GM19238 (cell line): ENCODE measurements at regions not wholly inside any gene's neighbourhood (a gene's known extent, or its start where the extent isn't known, plus 50 kb on each side); places are given as distances from the start of the nearest gene placed in this dataset.
"Not testable (repeated sequence)": the region's sequence is repeated elsewhere in the genome, so short reads cannot be mapped to it uniquely, and the experiment has no call there.

Experiments
- DNase-seq: peaks from one replicate; pipeline ENCODE4 v3.0.0; 2011; ENCODE audit warnings: low spot score; ENCODE audit not compliant: insufficient read length

- no peak for DNase-seq
These were observed 498.0 kb upstream of the PROK2 start for GRCh38 chr3:72282918-72283317.

- DNase-seq: no peak
These were observed 496.6 kb upstream of the PROK2 start for GRCh38 chr3:72281551-72281950.

- DNase-seq: no peak
These were observed 495.9 kb upstream of the PROK2 start for GRCh38 chr3:72280876-72281275.

GRCh38 chr3:72279631-72280041 lies 494.7 kb upstream of the PROK2 start:
- DNase-seq: no peak

- no peak for DNase-seq
These were observed 494.2 kb upstream of the PROK2 start for GRCh38 chr3:72279068-72279604.

GRCh38 chr3:72278349-72279067 lies 493.6 kb upstream of the PROK2 start:
- DNase-seq: no peak

GRCh38 chr3:72277710-72278109 lies 492.8 kb upstream of the PROK2 start:
- DNase-seq: no peak

- DNase-seq: no peak
These were observed 491.9 kb upstream of the PROK2 start for GRCh38 chr3:72276806-72277205.

GRCh38 chr3:72275331-72275751 lies 490.4 kb upstream of the PROK2 start:
- DNase-seq: no peak

- no peak for DNase-seq
These were observed 489.8 kb upstream of the PROK2 start for GRCh38 chr3:72274493-72275330.

GRCh38 chr3:72273615-72274014 lies 488.7 kb upstream of the PROK2 start:
- DNase-seq: no peak

- no peak for DNase-seq
These were observed 487.4 kb upstream of the PROK2 start for GRCh38 chr3:72272356-72272755.

GRCh38 chr3:72271923-72272322 lies 487.0 kb upstream of the PROK2 start:
- no peak for DNase-seq

- no peak for DNase-seq
These were observed 486.3 kb upstream of the PROK2 start for GRCh38 chr3:72271216-72271615.

- DNase-seq: no peak
These were observed 485.8 kb upstream of the PROK2 start for GRCh38 chr3:72270730-72271129.

GRCh38 chr3:72270072-72270681 lies 485.2 kb upstream of the PROK2 start:
- no peak for DNase-seq

- no peak for DNase-seq
These were observed 484.5 kb upstream of the PROK2 start for GRCh38 chr3:72269475-72269874.

- not testable (repeated sequence) for DNase-seq
These were observed 482.1 kb upstream of the PROK2 start for GRCh38 chr3:72266921-72267524.

GRCh38 chr3:72266016-72266370 lies 481.0 kb upstream of the PROK2 start:
- no peak for DNase-seq

- no peak for DNase-seq
These were observed 480.5 kb upstream of the PROK2 start for GRCh38 chr3:72265256-72266015.
